ENCODE measurements at regions not wholly inside any gene's neighbourhood (a gene's known extent, or its start where the extent isn't known, plus 50 kb on each side); places are given as distances from the start of the nearest gene placed in this dataset.

GRCh38 chr14:71482671-71483070, 449.6 kb upstream of the RGS6 start:
- no peak overlapping the region for H3K4me3 ChIP-seq (ENCODE audit: low read depth, low read length)

GRCh38 chr14:71483154-71483553, 449.1 kb upstream of the RGS6 start:
- H3K4me3 ChIP-seq (ENCODE audit: low read depth, low read length) = no peak overlapping the region

- H3K4me3 ChIP-seq (ENCODE audit: low read depth, low read length) = no peak overlapping the region
Measured at GRCh38 chr14:71485833-71486232, 446.4 kb upstream of the RGS6 start.

GRCh38 chr14:71486279-71486678, 445.9 kb upstream of the RGS6 start:
- no peak overlapping the region for H3K4me3 ChIP-seq (ENCODE audit: low read depth, low read length)

- no peak overlapping the region for H3K4me3 ChIP-seq (ENCODE audit: low read depth, low read length)
Measured at GRCh38 chr14:71487449-71487848, 444.8 kb upstream of the RGS6 start.

- H3K4me3 ChIP-seq (ENCODE audit: low read depth, low read length) = no peak overlapping the region
Measured at GRCh38 chr14:71487941-71488340, 444.3 kb upstream of the RGS6 start.

- no peak overlapping the region for H3K4me3 ChIP-seq (ENCODE audit: low read depth, low read length)
Measured at GRCh38 chr14:71488703-71489191, 443.5 kb upstream of the RGS6 start.

GRCh38 chr14:71489742-71490141, 442.5 kb upstream of the RGS6 start:
- no peak overlapping the region for H3K4me3 ChIP-seq (ENCODE audit: low read depth, low read length)

- H3K4me3 ChIP-seq (ENCODE audit: low read depth, low read length) = no peak overlapping the region
Measured at GRCh38 chr14:71491931-71492330, 440.3 kb upstream of the RGS6 start.

- no peak overlapping the region for H3K4me3 ChIP-seq (ENCODE audit: low read depth, low read length)
Measured at GRCh38 chr14:71492346-71492745, 439.9 kb upstream of the RGS6 start.

GRCh38 chr14:71497645-71498086, 434.6 kb upstream of the RGS6 start:
- H3K4me3 ChIP-seq (ENCODE audit: low read depth, low read length) = no peak overlapping the region

- H3K4me3 ChIP-seq (ENCODE audit: low read depth, low read length) = no peak overlapping the region
Measured at GRCh38 chr14:71498212-71498611, 434.0 kb upstream of the RGS6 start.

- no peak overlapping the region for H3K4me3 ChIP-seq (ENCODE audit: low read depth, low read length)
Measured at GRCh38 chr14:71499018-71499417, 433.2 kb upstream of the RGS6 start.

GRCh38 chr14:71507681-71508080, 424.5 kb upstream of the RGS6 start:
- no peak overlapping the region for H3K4me3 ChIP-seq (ENCODE audit: low read depth, low read length)

GRCh38 chr14:71508901-71509300, 423.3 kb upstream of the RGS6 start:
- no peak overlapping the region for H3K4me3 ChIP-seq (ENCODE audit: low read depth, low read length)

- no peak overlapping the region for H3K4me3 ChIP-seq (ENCODE audit: low read depth, low read length)
Measured at GRCh38 chr14:71511152-71511551, 421.1 kb upstream of the RGS6 start.

GRCh38 chr14:71514941-71515919, 417.0 kb upstream of the RGS6 start:
- H3K4me3 ChIP-seq (ENCODE audit: low read depth, low read length) = no peak overlapping the region

- H3K4me3 ChIP-seq (ENCODE audit: low read depth, low read length) = no peak overlapping the region
Measured at GRCh38 chr14:71521238-71522135, 410.7 kb upstream of the RGS6 start.

- H3K4me3 ChIP-seq (ENCODE audit: low read depth, low read length) = no peak overlapping the region
Measured at GRCh38 chr14:71523630-71524319, 408.5 kb upstream of the RGS6 start.

- no peak overlapping the region for H3K4me3 ChIP-seq (ENCODE audit: low read depth, low read length)
Measured at GRCh38 chr14:71524320-71524982, 407.8 kb upstream of the RGS6 start.
